GM12873 (cell line): ENCODE measurements at regions not wholly inside any gene's neighbourhood (a gene's known extent, or its start where the extent isn't known, plus 50 kb on each side); places are given as distances from the start of the nearest gene placed in this dataset.

ENCODE experiments used
- TF ChIP-seq, protein P1 (sequence below): IDR thresholded peaks from 2 replicates; pipeline ENCODE4 v1.5.1; 2012; ENCODE audit warnings: low read depth, mild to moderate bottlenecking, moderate library complexity, low read length, control low read depth; ENCODE audit not compliant: insufficient read depth; ENCODE audit errors: missing control alignments

DNA sequence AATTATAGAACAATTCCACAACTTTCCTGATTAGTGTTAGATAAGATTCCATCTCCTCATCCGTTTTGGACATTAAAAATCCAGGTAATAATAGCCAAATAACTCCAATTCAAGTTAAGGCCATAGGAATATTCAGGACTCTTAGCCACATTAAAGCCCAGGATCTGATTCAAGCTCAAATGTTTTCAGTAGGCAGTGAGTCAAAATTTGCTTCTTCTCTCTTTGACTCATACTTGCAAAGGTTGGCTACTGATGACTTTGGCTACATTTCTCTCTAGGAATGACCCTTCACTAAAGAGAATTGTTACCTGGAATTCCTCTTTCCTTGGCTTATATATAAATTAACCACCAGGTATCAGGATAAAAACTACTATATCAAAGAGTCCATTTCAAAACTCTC lies 354.9 kb upstream of the HS3ST1 start:
- TF ChIP-seq, protein P1, sequence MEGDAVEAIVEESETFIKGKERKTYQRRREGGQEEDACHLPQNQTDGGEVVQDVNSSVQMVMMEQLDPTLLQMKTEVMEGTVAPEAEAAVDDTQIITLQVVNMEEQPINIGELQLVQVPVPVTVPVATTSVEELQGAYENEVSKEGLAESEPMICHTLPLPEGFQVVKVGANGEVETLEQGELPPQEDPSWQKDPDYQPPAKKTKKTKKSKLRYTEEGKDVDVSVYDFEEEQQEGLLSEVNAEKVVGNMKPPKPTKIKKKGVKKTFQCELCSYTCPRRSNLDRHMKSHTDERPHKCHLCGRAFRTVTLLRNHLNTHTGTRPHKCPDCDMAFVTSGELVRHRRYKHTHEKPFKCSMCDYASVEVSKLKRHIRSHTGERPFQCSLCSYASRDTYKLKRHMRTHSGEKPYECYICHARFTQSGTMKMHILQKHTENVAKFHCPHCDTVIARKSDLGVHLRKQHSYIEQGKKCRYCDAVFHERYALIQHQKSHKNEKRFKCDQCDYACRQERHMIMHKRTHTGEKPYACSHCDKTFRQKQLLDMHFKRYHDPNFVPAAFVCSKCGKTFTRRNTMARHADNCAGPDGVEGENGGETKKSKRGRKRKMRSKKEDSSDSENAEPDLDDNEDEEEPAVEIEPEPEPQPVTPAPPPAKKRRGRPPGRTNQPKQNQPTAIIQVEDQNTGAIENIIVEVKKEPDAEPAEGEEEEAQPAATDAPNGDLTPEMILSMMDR = no peak

DNA sequence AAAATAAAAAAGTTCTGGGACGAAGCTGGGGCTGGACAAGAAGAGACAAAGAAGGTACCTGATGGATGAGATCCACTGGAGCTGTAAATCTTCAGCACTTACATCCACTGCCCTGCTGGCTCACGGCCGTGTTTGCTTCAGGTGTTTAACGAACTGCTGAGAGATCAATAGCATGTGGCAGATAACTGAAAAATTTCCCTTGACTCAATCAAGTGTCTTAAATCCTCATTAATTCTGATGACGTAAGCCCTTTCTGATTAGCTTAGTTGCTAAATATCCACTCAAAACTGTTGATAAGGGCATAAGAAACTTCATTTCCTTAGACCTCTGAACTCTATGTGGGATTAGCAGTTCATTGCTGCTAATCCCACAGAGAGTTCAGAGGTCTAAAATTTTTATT lies 354.2 kb upstream of the HS3ST1 start:
- TF ChIP-seq, protein P1 = no peak

DNA sequence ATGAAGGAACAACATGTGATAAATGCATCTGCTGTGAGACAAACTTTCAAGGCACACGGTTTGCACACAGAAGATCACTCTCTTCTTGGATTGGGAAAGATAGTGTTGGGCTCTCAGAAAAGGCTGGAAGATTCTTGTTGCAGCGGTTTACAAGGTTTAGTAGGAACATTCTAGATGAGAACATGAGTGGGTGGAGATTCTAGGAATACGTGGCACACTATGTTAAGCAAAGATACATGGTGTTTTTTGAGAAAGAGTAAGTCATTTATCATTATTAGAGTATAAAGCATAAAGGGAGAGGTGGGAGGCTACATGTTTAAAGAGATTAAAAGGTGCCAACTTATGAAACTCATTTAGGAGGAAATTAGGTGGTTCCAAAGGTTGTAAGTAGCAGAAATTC lies 348.8 kb upstream of the HS3ST1 start:
- TF ChIP-seq, protein P1 = no peak

DNA sequence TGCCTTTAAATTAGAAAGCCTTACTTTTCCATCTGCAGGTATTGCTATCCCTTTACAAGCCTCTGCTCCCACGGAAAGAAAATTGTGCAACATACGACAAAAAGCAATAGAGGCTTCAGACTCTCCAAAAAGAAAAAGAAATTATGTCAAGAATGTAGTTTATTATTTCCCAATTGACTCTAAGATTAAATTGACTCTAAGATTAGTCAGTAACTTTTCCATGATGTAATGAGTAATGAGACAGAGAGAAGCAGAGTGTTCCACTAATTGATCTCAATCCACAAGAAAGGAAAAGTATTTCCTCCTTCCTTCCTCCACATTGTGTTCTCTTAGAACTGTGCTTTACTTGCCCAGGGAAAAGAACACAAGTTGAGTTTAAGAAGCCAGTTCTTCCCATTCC lies 345.7 kb upstream of the HS3ST1 start:
- TF ChIP-seq, protein P1 = no peak

DNA sequence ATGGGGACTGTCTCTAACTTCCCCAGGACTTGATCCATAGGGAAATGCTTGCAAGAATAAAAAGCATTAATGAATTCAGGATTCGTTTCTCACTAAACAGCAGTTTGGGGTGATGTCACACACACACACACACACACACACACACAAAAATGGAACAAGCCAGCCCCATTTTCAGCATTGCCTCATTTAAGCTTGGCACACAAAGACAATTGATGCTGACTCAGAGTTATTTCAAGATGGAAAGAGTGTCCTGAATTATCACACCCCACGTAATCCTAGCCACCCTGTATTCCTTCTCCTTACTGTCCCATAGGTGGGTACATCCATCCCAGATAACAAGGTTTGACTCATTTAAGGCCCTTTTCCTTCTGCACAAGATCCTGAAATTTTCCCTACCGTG lies 345.1 kb upstream of the HS3ST1 start:
- TF ChIP-seq, protein P1 = no peak

DNA sequence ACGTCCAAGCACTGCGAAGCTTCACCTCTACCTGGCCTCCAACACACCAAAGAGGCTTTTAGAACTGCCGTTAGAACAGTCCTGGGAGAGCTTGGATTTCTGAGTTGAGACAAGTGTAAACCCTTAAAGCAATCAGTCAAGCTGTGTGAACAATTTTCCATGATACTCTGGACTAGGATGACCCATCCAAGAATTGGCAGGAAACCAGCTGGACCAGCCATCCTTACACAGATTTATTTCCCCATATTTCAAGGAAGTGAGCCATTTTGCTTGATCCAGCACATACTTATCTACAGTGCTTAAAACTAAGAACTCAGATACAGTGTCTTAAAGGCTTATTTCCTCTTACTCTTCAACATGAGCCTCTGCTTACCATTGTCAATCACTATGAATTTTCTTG lies 340.7 kb upstream of the HS3ST1 start:
- TF ChIP-seq, protein P1 = no peak

DNA sequence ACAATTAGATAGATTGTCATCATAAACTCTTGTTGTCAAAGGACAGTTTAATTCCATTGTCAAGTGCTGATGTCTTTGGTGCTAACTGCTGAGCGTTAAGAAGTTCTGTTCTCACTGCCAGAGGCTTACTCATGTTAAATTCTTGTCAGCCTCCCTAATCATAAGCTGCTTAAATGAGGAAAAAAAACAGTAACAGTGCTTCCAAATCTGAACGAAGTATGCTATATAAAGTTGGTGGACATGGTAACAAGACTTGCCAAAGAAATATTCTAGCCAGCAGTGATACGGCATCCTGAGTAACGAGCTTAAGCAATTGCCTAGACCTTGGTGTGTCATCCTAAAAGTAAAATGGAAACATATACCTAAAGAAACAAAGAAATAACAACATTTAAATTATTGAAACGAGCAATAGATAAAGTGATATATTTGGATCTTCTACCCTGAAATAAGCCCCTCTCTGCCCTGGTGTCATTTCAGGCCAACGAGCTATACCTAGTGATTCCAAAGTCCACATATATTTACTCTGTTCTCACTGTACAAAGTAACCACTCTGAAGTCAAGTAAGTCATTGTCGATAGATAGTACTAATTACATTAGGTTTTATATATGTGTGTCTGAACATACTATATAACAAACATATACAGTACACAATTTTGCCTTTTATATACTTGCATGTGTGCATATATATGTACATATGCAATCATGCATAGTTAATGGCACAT lies 339.7 kb upstream of the HS3ST1 start:
- TF ChIP-seq, protein P1 = no peak
